Neural crest cell (in vitro differentiated cells): ENCODE measurements at regions not wholly inside any gene's neighbourhood (a gene's known extent, or its start where the extent isn't known, plus 50 kb on each side); places are given as distances from the start of the nearest gene placed in this dataset.

Experiments
- DNase-seq: peaks from one replicate; pipeline ENCODE4 v3.0.0; 2021; ENCODE audit warnings: low read depth, mixed read lengths, low spot score
- H3K27ac Mint-ChIP-seq: one replicate; pipeline ENCODE4 v1.8.0; 2021; ENCODE audit warnings: mild to moderate bottlenecking, mixed read lengths; ENCODE audit not compliant: unreplicated experiment
- H3K27me3 Mint-ChIP-seq: 2 replicates; pipeline ENCODE4 v1.8.0; 2021; ENCODE audit warnings: low read depth, mild to moderate bottlenecking, mixed read lengths
- H3K36me3 Mint-ChIP-seq: 2 replicates; pipeline ENCODE4 v1.8.0; 2021; ENCODE audit warnings: low read depth, mild to moderate bottlenecking, mixed read lengths
- H3K4me1 Mint-ChIP-seq: 2 replicates; pipeline ENCODE4 v1.8.0; 2021; ENCODE audit warnings: mixed read lengths
- H3K4me3 Mint-ChIP-seq: one replicate; pipeline ENCODE4 v1.8.0; 2021; ENCODE audit warnings: mild to moderate bottlenecking, mixed read lengths
- H3K9me3 Mint-ChIP-seq: 2 replicates; pipeline ENCODE4 v1.8.0; 2021; ENCODE audit warnings: mixed read lengths
- CTCF ChIP-seq: fragments of 200-600 bp; sonication (generic); conservative IDR thresholded peaks from 2 replicates; pipeline ENCODE4 v1.5.0; 2021; ENCODE audit warnings: antibody characterized with exemption, mild to moderate bottlenecking

GRCh38 chr13:83453723-83454122 is 428.6 kb downstream of the SLITRK1 start:
- Mint-ChIP-seq H3K27ac (no peak overlapping the region), H3K4me1 (no peaks in the 10 kb centered on the region), H3K36me3 (no peaks in the 10 kb centered on the region), H3K9me3 (peaks cover 6% of the 10 kb centered on the region), H3K4me3 (no peak overlapping the region), H3K27me3 (no peaks in the 10 kb centered on the region)
- TF ChIP-seq CTCF = no peak
- no peak for DNase-seq

GRCh38 chr13:83453300-83453699 is 429.0 kb downstream of the SLITRK1 start:
- Mint-ChIP-seq H3K36me3 (no peaks in the 10 kb centered on the region), H3K27ac (no peak overlapping the region), H3K4me3 (no peak overlapping the region), H3K4me1 (no peaks in the 10 kb centered on the region), H3K9me3 (peaks cover 6% of the 10 kb centered on the region), H3K27me3 (no peaks in the 10 kb centered on the region)
- DNase-seq = no peak
- TF ChIP-seq CTCF = no peak

GRCh38 chr13:83452292-83452950 is 429.9 kb downstream of the SLITRK1 start:
- peaks cover 6% of the 10 kb centered on the region for H3K9me3 Mint-ChIP-seq
- no peak overlapping the region for H3K4me3 Mint-ChIP-seq
- no peaks in the 10 kb centered on the region for H3K27me3 Mint-ChIP-seq
- DNase-seq = no peak
- no peaks in the 10 kb centered on the region for H3K4me1 Mint-ChIP-seq
- H3K27ac Mint-ChIP-seq = no peak overlapping the region
- no peaks in the 10 kb centered on the region for H3K36me3 Mint-ChIP-seq
- no peak for TF ChIP-seq CTCF

- no peak overlapping the region for H3K27ac Mint-ChIP-seq
Measured at GRCh38 chr13:83450591-83450990, 431.7 kb downstream of the SLITRK1 start.

GRCh38 chr13:83449668-83450395 is 432.4 kb downstream of the SLITRK1 start:
- no peak overlapping the region for H3K4me3 Mint-ChIP-seq
- H3K4me1 Mint-ChIP-seq = no peaks in the 10 kb centered on the region
- peaks cover 3% of the 10 kb centered on the region for H3K9me3 Mint-ChIP-seq
- no peak overlapping the region for H3K27ac Mint-ChIP-seq
- DNase-seq = no peak
- H3K36me3 Mint-ChIP-seq = no peaks in the 10 kb centered on the region
- no peak for TF ChIP-seq CTCF
- H3K27me3 Mint-ChIP-seq = no peaks in the 10 kb centered on the region

More at GRCh38 chr13:83450591-83450990, 431.7 kb downstream of the SLITRK1 start:
- H3K4me1 Mint-ChIP-seq = no peaks in the 10 kb centered on the region
- no peak for TF ChIP-seq CTCF
- no peaks in the 10 kb centered on the region for H3K36me3 Mint-ChIP-seq
- DNase-seq = no peak
- H3K27me3 Mint-ChIP-seq = no peaks in the 10 kb centered on the region
- peaks cover 3% of the 10 kb centered on the region for H3K9me3 Mint-ChIP-seq
- no peak overlapping the region for H3K4me3 Mint-ChIP-seq
